ENCODE measurements at regions not wholly inside any gene's neighbourhood (a gene's known extent, or its start where the extent isn't known, plus 50 kb on each side); places are given as distances from the start of the nearest gene placed in this dataset.

DNA sequence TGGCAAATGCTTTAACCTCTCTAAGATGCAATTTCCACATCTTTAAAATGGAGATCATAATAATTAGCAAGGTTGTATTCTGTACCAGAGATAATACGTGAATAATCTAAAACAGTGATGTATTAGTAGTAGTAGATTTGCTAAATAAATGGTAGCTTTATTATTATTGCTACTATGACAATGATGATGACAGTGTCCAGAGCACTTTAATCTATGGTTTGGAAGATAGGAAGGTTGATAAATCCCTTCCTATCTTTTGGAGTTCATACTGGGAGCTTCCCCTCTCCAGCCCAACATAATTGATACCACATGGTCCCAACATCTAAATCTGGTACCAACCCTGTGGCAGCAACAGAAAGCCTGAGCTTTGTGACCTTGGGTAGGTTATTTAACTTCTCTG, 267.8 kb downstream of the FAT3 start:
- Histone ChIP-seq H3K27ac (ENCODE audit: low read length) (no peak overlapping the region), H4K20me1 (ENCODE audit: insufficient read depth) (no peaks in the 10 kb centered on the region), H2AFZ (ENCODE audit: low read depth, low read length) (no peak overlapping the region), H3K79me2 (replicated peaks; ENCODE audit: insufficient read depth, low read length) (no peaks in the 10 kb centered on the region), H3K9me2 (ENCODE audit: insufficient read depth, low read length) (no peaks in the 10 kb centered on the region), H3K9me3 (ENCODE audit: low read length) (no peaks in the 10 kb centered on the region), H3K4me2 (ENCODE audit: low read length) (no peak overlapping the region), H3K36me3 (ENCODE audit: insufficient read depth, low read length) (no peaks in the 10 kb centered on the region), H3K9ac (ENCODE audit: low read length) (no peak overlapping the region), H3K27me3 (ENCODE audit: insufficient read depth, low read depth, low read length) (no peaks in the 10 kb centered on the region), H3K4me3 (ENCODE audit: low read length) (no peak overlapping the region), H3F3A (ENCODE audit: insufficient read depth, low read length, poor library complexity, severe bottlenecking) (peaks cover 3% of the 10 kb centered on the region)
- no peak for TF ChIP-seq EZH2 (IDR thresholded peaks at IDR 0.05; ENCODE audit: borderline replicate concordance, insufficient read depth, low read length, poor library complexity, severe bottlenecking)
- TF ChIP-seq EP300 (conservative IDR thresholded peaks at IDR 0.05; ENCODE audit: poor library complexity, severe bottlenecking) = no peak
- TF ChIP-seq TAF1 (IDR thresholded peaks at IDR 0.05; ENCODE audit: low read depth) = no peak
- TF ChIP-seq POLR2AphosphoS5 (IDR thresholded peaks at IDR 0.05) = no peak
- TF ChIP-seq, protein P1, sequence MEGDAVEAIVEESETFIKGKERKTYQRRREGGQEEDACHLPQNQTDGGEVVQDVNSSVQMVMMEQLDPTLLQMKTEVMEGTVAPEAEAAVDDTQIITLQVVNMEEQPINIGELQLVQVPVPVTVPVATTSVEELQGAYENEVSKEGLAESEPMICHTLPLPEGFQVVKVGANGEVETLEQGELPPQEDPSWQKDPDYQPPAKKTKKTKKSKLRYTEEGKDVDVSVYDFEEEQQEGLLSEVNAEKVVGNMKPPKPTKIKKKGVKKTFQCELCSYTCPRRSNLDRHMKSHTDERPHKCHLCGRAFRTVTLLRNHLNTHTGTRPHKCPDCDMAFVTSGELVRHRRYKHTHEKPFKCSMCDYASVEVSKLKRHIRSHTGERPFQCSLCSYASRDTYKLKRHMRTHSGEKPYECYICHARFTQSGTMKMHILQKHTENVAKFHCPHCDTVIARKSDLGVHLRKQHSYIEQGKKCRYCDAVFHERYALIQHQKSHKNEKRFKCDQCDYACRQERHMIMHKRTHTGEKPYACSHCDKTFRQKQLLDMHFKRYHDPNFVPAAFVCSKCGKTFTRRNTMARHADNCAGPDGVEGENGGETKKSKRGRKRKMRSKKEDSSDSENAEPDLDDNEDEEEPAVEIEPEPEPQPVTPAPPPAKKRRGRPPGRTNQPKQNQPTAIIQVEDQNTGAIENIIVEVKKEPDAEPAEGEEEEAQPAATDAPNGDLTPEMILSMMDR (IDR thresholded peaks at IDR 0.05; ENCODE audit: poor library complexity, severe bottlenecking) = no peak
- no peak for TF ChIP-seq MXI1 (conservative IDR thresholded peaks at IDR 0.05; ENCODE audit: poor library complexity, severe bottlenecking)
- no peak for TF ChIP-seq SMC3 (conservative IDR thresholded peaks at IDR 0.05; ENCODE audit: poor library complexity)
- TF ChIP-seq RAD21 (conservative IDR thresholded peaks at IDR 0.05) = no peak
- TF ChIP-seq, protein P2, sequence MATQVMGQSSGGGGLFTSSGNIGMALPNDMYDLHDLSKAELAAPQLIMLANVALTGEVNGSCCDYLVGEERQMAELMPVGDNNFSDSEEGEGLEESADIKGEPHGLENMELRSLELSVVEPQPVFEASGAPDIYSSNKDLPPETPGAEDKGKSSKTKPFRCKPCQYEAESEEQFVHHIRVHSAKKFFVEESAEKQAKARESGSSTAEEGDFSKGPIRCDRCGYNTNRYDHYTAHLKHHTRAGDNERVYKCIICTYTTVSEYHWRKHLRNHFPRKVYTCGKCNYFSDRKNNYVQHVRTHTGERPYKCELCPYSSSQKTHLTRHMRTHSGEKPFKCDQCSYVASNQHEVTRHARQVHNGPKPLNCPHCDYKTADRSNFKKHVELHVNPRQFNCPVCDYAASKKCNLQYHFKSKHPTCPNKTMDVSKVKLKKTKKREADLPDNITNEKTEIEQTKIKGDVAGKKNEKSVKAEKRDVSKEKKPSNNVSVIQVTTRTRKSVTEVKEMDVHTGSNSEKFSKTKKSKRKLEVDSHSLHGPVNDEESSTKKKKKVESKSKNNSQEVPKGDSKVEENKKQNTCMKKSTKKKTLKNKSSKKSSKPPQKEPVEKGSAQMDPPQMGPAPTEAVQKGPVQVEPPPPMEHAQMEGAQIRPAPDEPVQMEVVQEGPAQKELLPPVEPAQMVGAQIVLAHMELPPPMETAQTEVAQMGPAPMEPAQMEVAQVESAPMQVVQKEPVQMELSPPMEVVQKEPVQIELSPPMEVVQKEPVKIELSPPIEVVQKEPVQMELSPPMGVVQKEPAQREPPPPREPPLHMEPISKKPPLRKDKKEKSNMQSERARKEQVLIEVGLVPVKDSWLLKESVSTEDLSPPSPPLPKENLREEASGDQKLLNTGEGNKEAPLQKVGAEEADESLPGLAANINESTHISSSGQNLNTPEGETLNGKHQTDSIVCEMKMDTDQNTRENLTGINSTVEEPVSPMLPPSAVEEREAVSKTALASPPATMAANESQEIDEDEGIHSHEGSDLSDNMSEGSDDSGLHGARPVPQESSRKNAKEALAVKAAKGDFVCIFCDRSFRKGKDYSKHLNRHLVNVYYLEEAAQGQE (IDR thresholded peaks at IDR 0.05; ENCODE audit: borderline replicate concordance) = no peak

DNA sequence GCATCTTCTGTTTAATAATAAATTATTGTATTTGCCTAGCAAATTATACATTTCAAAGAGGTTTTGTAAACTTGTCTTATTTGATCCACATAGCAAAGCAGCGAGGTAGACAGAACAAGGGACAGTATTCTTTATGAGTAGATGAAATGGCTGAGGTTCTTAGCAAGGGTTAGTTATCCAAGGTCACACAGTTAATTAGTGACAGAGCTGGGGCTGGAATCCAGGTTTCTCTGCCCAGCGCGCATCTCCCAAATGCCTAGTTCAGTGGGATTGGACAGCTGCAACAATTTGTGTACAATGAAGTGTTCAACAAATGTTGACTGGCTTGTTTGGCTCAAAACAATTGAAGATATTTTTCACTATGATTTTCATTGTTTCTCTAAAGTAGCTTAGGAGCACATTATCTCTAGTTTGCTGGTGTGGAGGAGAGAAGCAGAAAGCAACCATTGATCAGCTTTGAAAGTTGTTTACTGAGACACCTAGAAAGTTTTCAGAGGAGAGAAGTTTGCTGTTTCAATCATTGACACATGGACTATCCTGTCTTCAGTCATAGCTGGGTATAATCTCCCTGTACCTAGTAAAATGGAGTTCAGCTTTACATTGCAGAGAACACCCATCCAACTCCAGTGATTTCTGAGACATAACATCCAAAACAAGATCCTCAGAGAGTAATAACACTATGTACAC, 270.6 kb downstream of the FAT3 start:
- H2AFZ ChIP-seq (ENCODE audit: low read depth, low read length) = no peak overlapping the region
- H3K27ac ChIP-seq (ENCODE audit: low read length) = no peak overlapping the region
- no peaks in the 10 kb centered on the region for H3K36me3 ChIP-seq (ENCODE audit: insufficient read depth, low read length)
- H3F3A ChIP-seq (ENCODE audit: insufficient read depth, low read length, poor library complexity, severe bottlenecking) = no peaks in the 10 kb centered on the region
- H3K27me3 ChIP-seq (ENCODE audit: insufficient read depth, low read depth, low read length) = no peaks in the 10 kb centered on the region
- no peaks in the 10 kb centered on the region for H3K9me3 ChIP-seq (ENCODE audit: low read length)
- no peaks in the 10 kb centered on the region for H4K20me1 ChIP-seq (ENCODE audit: insufficient read depth)
- H3K9ac ChIP-seq (ENCODE audit: low read length) = no peak overlapping the region
- H3K4me2 ChIP-seq (ENCODE audit: low read length) = no peak overlapping the region
- no peaks in the 10 kb centered on the region for H3K9me2 ChIP-seq (ENCODE audit: insufficient read depth, low read length)
- no peak overlapping the region for H3K4me3 ChIP-seq (ENCODE audit: low read length)
- no peak for TF ChIP-seq POLR2AphosphoS5 (IDR thresholded peaks at IDR 0.05)
- no peak for TF ChIP-seq EZH2 (IDR thresholded peaks at IDR 0.05; ENCODE audit: borderline replicate concordance, insufficient read depth, low read length, poor library complexity, severe bottlenecking)
- TF ChIP-seq SMC3 (conservative IDR thresholded peaks at IDR 0.05; ENCODE audit: poor library complexity) = no peak
- TF ChIP-seq, protein P2 (IDR thresholded peaks at IDR 0.05; ENCODE audit: borderline replicate concordance) = no peak
- TF ChIP-seq RAD21 (conservative IDR thresholded peaks at IDR 0.05) = no peak
- TF ChIP-seq TAF1 (IDR thresholded peaks at IDR 0.05; ENCODE audit: low read depth) = no peak
- no peak for TF ChIP-seq MXI1 (conservative IDR thresholded peaks at IDR 0.05; ENCODE audit: poor library complexity, severe bottlenecking)
- TF ChIP-seq EP300 (conservative IDR thresholded peaks at IDR 0.05; ENCODE audit: poor library complexity, severe bottlenecking) = no peak
- TF ChIP-seq, protein P1 (IDR thresholded peaks at IDR 0.05; ENCODE audit: poor library complexity, severe bottlenecking) = no peak
- H3K79me2 ChIP-seq (replicated peaks; ENCODE audit: insufficient read depth, low read length) = no peaks in the 10 kb centered on the region

All from neural cell (in vitro differentiated cells).